Neuronal stem cell (in vitro differentiated cells): ENCODE measurements at regions not wholly inside any gene's neighbourhood (a gene's known extent, or its start where the extent isn't known, plus 50 kb on each side); places are given as distances from the start of the nearest gene placed in this dataset.

ENCODE experiments used
- DNase-seq: peaks from one replicate; pipeline ENCODE4 v3.0.0-alpha.2; 2013; ENCODE audit warnings: low spot score
- H2AFZ ChIP-seq: one replicate; pipeline ENCODE4 v1.6.1; 2013; ENCODE audit warnings: mild to moderate bottlenecking, low read length, inconsistent platforms
- H2AK5ac ChIP-seq: 2 replicates; pipeline ENCODE4 v1.6.1; 2013; ENCODE audit warnings: low read depth, mild to moderate bottlenecking, inconsistent platforms, low read length, moderate library complexity, mixed read lengths
- H2BK120ac ChIP-seq: 2 replicates; pipeline ENCODE4 v1.6.1; 2013; ENCODE audit warnings: low read depth, mild to moderate bottlenecking, inconsistent platforms, low read length, moderate library complexity, mixed read lengths
- H2BK12ac ChIP-seq: one replicate; pipeline ENCODE4 v1.6.1; 2013; ENCODE audit warnings: low read length, inconsistent platforms
- H2BK15ac ChIP-seq: 2 replicates; pipeline ENCODE4 v1.6.1; 2013; ENCODE audit warnings: mild to moderate bottlenecking, low read length, inconsistent platforms, mixed read lengths
- H2BK5ac ChIP-seq: one replicate; pipeline ENCODE4 v1.6.1; 2013; ENCODE audit warnings: inconsistent platforms, mild to moderate bottlenecking, low read length, moderate library complexity
- H3K14ac ChIP-seq: one replicate; pipeline ENCODE4 v1.6.1; 2013; ENCODE audit warnings: low read length, inconsistent platforms
- H3K18ac ChIP-seq: 2 replicates; pipeline ENCODE4 v1.6.1; 2013; ENCODE audit warnings: low read length, inconsistent platforms
- H3K23ac ChIP-seq: 2 replicates; pipeline ENCODE4 v1.6.1; 2013; ENCODE audit warnings: low read depth, mild to moderate bottlenecking, mixed read lengths, low read length, inconsistent platforms; ENCODE audit not compliant: poor library complexity
- H3K27ac ChIP-seq: replicated peaks from 3 replicates; pipeline ENCODE4 v1.5.1; 2013; ENCODE audit warnings: low read length, inconsistent platforms
- H3K27me3 ChIP-seq, 3 experiments: 2 replicates each; pipeline ENCODE4 v1.6.1; 2013; ENCODE audit warnings: low read length in 3 of 3, mild to moderate bottlenecking in 2 of 3, inconsistent platforms in 1 of 3, low read depth in 1 of 3, mixed read lengths in 1 of 3, moderate library complexity in 1 of 3; ENCODE audit not compliant: control insufficient read depth in 3 of 3, insufficient read depth in 3 of 3
- H3K36me3 ChIP-seq, 2 donors: replicated peaks in 1 of 2; 2 replicates each; pipeline ENCODE4 v1.6.1; 2013; ENCODE audit warnings: low read length in 2 of 2; ENCODE audit not compliant: control insufficient read depth in 2 of 2, insufficient read depth in 2 of 2
- H3K4ac ChIP-seq: 2 replicates; pipeline ENCODE4 v1.6.1; 2013; ENCODE audit warnings: inconsistent platforms, mild to moderate bottlenecking, low read length, moderate library complexity
- H3K4me1 ChIP-seq, 2 donors: 1 replicate in 1 of 2; 2 replicates in 1 of 2; pipeline ENCODE4 v1.6.1; 2013; ENCODE audit warnings: low read length in 2 of 2, low read depth in 1 of 2; ENCODE audit not compliant: control insufficient read depth in 2 of 2, insufficient read depth in 1 of 2
- H3K4me2 ChIP-seq: one replicate; pipeline ENCODE4 v1.6.1; 2013; ENCODE audit warnings: mild to moderate bottlenecking, low read length, inconsistent platforms; ENCODE audit not compliant: insufficient read depth, poor library complexity, severe bottlenecking
- H3K4me3 ChIP-seq, 2 donors: 2 replicates each; pipeline ENCODE4 v1.5.1; 2013; ENCODE audit warnings: low read length in 2 of 2, mild to moderate bottlenecking in 2 of 2, inconsistent platforms in 1 of 2, moderate library complexity in 1 of 2
- H3K79me1 ChIP-seq: one replicate; pipeline ENCODE4 v1.6.1; 2013; ENCODE audit warnings: low read depth, mild to moderate bottlenecking, inconsistent platforms, low read length, moderate library complexity
- H3K9ac ChIP-seq: one replicate; pipeline ENCODE4 v1.6.1; 2013; ENCODE audit warnings: mild to moderate bottlenecking, low read depth, low read length, inconsistent platforms; ENCODE audit not compliant: poor library complexity
- H3K9me3 ChIP-seq, 2 donors: replicated peaks in 1 of 2; 2 replicates each; pipeline versions ENCODE3 to v1.6.1; 2013; ENCODE audit warnings: low read length in 2 of 2, mild to moderate bottlenecking in 2 of 2, inconsistent platforms in 1 of 2, low read depth in 1 of 2, mixed read lengths in 1 of 2, moderate library complexity in 1 of 2; ENCODE audit not compliant: control insufficient read depth in 2 of 2, insufficient read depth in 1 of 2
- H4K8ac ChIP-seq: one replicate; pipeline ENCODE4 v1.6.1; 2013; ENCODE audit warnings: low read depth, mild to moderate bottlenecking, inconsistent platforms, low read length, moderate library complexity
- H4K91ac ChIP-seq: one replicate; pipeline ENCODE4 v1.6.1; 2013; ENCODE audit warnings: low read length, low read depth, mild to moderate bottlenecking, inconsistent platforms; ENCODE audit not compliant: poor library complexity
- WGBS, 2 donors: extraction: QIAGEN DNeasy Blood & Tissue Kit; methylation state at CpG; one replicate each; pipeline ENCODE4 v1.1.7; 2013; ENCODE audit warnings: missing lambda C conversion rate in 2 of 2, mixed read lengths in 1 of 2; ENCODE audit not compliant: insufficient read length in 2 of 2, insufficient replicate concordance in 1 of 2; ENCODE audit errors: extremely low coverage in 2 of 2; 5-methylcytosine and 5-hydroxymethylcytosine counted together

DNA sequence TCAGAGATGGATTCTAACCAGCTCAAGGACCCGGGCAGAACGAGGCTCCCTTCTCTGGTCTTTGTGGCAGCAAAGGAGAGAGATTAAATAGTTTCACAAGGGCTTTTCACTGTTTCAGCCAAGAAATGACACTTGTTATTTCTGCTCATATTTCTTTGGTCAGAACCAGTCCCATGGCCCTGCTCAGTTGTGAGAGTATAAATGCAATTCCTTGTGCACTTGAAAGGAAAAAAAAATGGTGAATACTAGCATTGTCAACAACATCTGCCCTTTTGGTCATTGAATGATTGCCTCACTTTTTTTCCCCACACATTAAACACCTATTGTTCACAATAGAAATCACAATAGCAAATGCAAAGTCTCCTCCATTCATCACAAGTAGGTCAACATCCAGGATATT is 104.4 kb downstream of the RDH14 start:
- whole genome bisulfite sequencing, 2 donors = no CpG with 5 or more reads among the region's 2 CpGs
- Histone ChIP-seq H4K91ac (no peak overlapping the region), H3K4ac (no peak overlapping the region)

DNA sequence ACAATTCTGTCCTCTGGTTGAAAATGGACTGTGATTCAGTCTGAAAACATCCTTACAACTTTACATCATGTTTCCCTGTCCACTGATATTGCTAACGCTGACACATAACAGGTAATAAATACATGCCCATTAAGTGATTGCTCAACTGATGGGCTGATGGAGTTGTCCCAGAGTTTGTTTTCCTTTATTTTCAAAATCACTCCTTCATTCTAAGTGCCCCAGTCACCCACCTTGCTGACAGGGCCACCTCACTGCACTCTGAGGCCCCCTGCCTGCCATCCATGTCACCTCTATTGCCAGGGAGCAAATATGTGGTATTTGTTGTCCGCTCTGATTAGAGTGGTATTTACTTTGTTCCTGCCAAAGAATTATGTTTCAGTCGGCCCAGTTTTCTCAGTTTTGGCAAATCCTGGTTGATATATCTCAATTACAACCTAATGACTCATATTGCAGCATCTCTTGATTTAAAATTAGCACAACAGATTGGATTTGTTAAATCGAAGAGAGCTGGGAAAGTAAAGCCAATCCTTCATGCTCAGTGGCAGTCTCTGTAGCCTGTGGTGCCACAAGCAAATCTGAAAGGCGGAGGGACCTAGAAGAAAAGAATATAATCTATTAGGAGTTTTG is 105.1 kb downstream of the RDH14 start:
- no peak for DNase-seq
- Histone ChIP-seq H2AFZ (no peak overlapping the region), H2BK12ac (no peak overlapping the region), H2BK5ac (no peak overlapping the region), H2BK15ac (no peak overlapping the region), H3K36me3 (no peaks in the 10 kb centered on the region), H3K14ac (no peak overlapping the region), H2AK5ac (no peak overlapping the region), H4K8ac (no peak overlapping the region), H3K27ac (no peak overlapping the region), H3K79me1 (no peaks in the 10 kb centered on the region), H4K91ac (no peak overlapping the region), H3K23ac (no peak overlapping the region), H3K27me3 (peaks cover 0 to 3% (median 0%) of the 10 kb centered on the region in 3 experiments), H2BK120ac (no peak overlapping the region), H3K4me1 (no peaks in the 10 kb centered on the region), H3K18ac (no peak overlapping the region), H3K4me2 (no peak overlapping the region), H3K9ac (no peak overlapping the region), H3K9me3 (no peaks in the 10 kb centered on the region), H3K4ac (no peak overlapping the region), H3K4me3 (no peak overlapping the region)
- WGBS, 2 donors = no CpG with 5 or more reads among the region's 5 CpGs

More for the DNA sequence above, 104.4 kb downstream of the RDH14 start:
- no peak overlapping the region for H3K18ac ChIP-seq
- H2BK15ac ChIP-seq = no peak overlapping the region
- DNase-seq = no peak
- no peak overlapping the region for H3K9ac ChIP-seq
- no peaks in the 10 kb centered on the region for H3K9me3 ChIP-seq
- no peak overlapping the region for H3K27ac ChIP-seq
- H2BK5ac ChIP-seq = no peak overlapping the region
- no peak overlapping the region for H2BK120ac ChIP-seq
- H2AFZ ChIP-seq = no peak overlapping the region
- no peak overlapping the region for H2BK12ac ChIP-seq
- no peaks in the 10 kb centered on the region for H3K4me1 ChIP-seq
- no peak overlapping the region for H3K14ac ChIP-seq
- peaks cover 0 to 3% (median 0%) of the 10 kb centered on the region in 3 experiments for H3K27me3 ChIP-seq
- H3K4me3 ChIP-seq = no peak overlapping the region
- no peak overlapping the region for H3K23ac ChIP-seq
- H3K4me2 ChIP-seq = no peak overlapping the region
- no peak overlapping the region for H4K8ac ChIP-seq
- no peaks in the 10 kb centered on the region for H3K79me1 ChIP-seq
- no peak overlapping the region for H2AK5ac ChIP-seq
- H3K36me3 ChIP-seq = no peaks in the 10 kb centered on the region

DNA sequence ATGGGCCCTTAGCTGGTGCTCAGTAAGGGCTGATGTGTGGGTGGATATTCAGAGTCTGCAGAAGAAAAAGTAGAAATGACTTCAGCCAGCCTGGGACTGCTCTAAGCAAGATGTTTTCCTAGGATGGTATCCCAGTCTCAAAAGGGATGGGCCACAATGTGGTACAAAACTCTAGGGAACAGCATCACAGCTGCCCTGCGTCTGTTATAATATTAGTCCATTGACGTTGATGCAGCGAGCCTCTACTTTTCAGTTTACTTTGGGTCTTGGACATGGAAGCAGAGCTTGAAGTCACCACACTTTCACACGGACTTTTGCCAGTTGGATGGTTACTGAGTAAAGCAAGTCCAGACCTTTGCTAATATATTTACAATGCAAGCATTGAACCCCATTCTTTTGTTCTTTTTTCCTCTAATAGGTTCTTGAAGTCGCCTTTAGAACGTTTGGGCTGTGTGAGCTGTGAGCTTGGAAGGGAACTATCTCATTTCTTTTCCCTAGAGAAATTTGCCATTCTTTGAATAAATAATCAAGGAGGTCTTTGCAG is 105.7 kb downstream of the RDH14 start:
- Histone ChIP-seq H2BK12ac (no peak overlapping the region), H3K23ac (no peak overlapping the region), H2BK120ac (no peak overlapping the region), H3K4ac (no peak overlapping the region), H3K27me3 (peaks cover 0 to 3% (median 0%) of the 10 kb centered on the region in 3 experiments), H3K4me2 (no peak overlapping the region), H3K27ac (no peak overlapping the region), H2AFZ (no peak overlapping the region), H3K14ac (no peak overlapping the region), H4K8ac (no peak overlapping the region), H3K9me3 (no peaks in the 10 kb centered on the region), H2BK5ac (no peak overlapping the region), H3K9ac (no peak overlapping the region), H2AK5ac (no peak overlapping the region), H3K4me3 (no peak overlapping the region), H3K4me1 (no peaks in the 10 kb centered on the region), H3K18ac (no peak overlapping the region), H2BK15ac (no peak overlapping the region), H3K79me1 (no peaks in the 10 kb centered on the region), H4K91ac (no peak overlapping the region), H3K36me3 (no peaks in the 10 kb centered on the region)
- DNase-seq = no peak
- WGBS, 2 donors = no CpG with 5 or more reads among the region's 6 CpGs

DNA sequence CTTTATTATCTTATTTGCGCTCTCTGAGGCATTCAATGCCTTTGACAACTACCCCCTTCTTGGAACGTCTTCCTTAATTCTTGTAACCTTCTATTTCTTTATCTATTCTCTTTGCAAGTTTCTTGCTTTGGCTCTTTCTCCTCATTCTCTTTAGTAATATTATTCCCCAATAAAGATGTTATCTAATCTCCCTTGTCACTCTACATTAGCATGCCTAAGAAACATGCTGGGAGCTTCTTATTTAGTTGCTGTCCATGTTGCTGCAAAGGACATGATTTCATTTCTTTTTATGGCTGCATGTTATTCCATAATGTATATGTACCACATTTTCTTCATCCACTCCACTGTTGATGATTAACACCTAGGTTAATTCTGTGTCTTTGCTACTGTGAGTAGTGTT is 113.7 kb downstream of the RDH14 start:
- Histone ChIP-seq H2AK5ac (no peak overlapping the region), H3K23ac (no peak overlapping the region), H3K79me1 (no peaks in the 10 kb centered on the region), H4K91ac (no peak overlapping the region), H3K9ac (no peak overlapping the region), H2BK12ac (no peak overlapping the region), H3K18ac (no peak overlapping the region), H3K14ac (no peak overlapping the region), H3K4me1 (peaks cover 0 to 1% of the 10 kb centered on the region in 2 donors), H2BK120ac (no peak overlapping the region), H3K36me3 (no peaks in the 10 kb centered on the region), H3K27me3 (no peaks in the 10 kb centered on the region), H3K4me3 (no peak overlapping the region), H2AFZ (no peak overlapping the region), H4K8ac (no peak overlapping the region), H3K4me2 (no peak overlapping the region), H2BK15ac (no peak overlapping the region), H3K9me3 (no peaks in the 10 kb centered on the region), H3K27ac (no peak overlapping the region), H3K4ac (no peak overlapping the region), H2BK5ac (no peak overlapping the region)
- WGBS, 2 donors = no CpG with 5 or more reads among the region's 2 CpGs
- no peak for DNase-seq
